ENCODE measurements at regions not wholly inside any gene's neighbourhood (a gene's known extent, or its start where the extent isn't known, plus 50 kb on each side); places are given as distances from the start of the nearest gene placed in this dataset.

DNA sequence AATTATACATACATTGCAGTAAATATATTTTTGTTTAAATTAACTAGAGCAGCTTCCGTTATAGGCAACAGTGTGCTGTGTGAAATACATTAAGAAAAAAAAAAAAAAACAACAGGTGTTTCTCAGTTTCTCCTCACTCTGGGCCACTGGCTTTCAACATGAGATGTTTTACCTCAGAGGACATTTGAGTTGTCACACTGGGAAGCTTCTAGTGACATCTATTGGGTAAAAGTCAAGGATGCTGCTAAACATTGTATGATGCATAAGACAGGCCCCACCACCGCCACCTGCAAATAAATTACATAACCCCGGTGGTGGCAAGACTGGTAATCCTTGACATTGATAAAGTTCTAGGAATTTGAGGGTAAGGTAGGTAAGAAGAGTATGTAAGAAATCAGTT lies 1512.2 kb downstream of the C4orf33 start:
- no peak for DNase-seq (ENCODE audit: low read depth in 3 of 3)

- no peak for DNase-seq (ENCODE audit: low read depth in 3 of 3)
Measured at GRCh38 chr4:130628531-130628930, 1532.6 kb downstream of the C4orf33 start.

DNA sequence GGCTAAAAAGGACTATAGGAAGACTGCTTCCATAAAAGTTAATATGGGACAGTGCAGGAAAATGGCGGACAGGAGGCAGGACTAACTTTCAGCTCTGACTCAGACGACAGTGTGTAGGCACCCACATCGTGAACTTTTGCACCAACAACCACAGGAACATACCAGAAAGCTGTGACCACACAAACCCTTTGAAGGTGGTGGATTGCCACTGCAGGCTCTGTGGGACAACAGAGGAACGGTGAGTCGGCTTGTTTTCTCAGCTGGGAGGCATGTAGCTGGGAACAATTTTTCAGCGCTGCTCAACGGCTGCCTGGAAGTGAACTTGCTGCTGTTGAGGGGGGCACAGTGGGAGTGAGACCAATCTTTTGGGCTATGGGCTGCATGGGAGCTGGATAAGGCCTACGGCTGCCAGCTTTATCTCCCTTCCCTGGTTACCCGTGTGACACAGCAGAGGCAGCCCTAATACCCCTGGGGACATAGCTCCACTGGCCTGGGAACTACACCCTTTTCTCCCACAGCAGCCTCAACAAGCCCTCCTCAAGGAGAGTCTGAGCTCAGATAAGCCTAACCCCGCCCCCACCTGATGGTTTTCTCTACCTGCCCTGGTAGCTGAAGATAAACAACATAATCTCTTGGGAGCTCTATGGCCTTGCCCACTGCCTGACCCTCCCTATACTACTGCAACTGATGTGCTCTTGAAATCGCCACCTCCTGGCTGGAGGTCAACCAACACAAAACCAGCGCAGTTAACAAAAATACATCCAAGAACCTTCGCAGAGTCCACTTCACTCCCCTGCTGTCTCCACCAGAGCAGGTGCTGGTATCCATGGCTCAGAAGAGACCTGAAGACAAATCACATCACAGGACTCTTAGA lies 1537.0 kb downstream of the C4orf33 start:
- no peak for DNase-seq (ENCODE audit: low read depth in 3 of 3)

GRCh38 chr4:130636486-130636885 lies 1540.5 kb downstream of the C4orf33 start:
- no peak for DNase-seq (ENCODE audit: low read depth in 3 of 3)

- no peak for DNase-seq (ENCODE audit: low read depth in 3 of 3)
Measured at GRCh38 chr4:130640592-130640991, 1544.6 kb downstream of the C4orf33 start.

DNA sequence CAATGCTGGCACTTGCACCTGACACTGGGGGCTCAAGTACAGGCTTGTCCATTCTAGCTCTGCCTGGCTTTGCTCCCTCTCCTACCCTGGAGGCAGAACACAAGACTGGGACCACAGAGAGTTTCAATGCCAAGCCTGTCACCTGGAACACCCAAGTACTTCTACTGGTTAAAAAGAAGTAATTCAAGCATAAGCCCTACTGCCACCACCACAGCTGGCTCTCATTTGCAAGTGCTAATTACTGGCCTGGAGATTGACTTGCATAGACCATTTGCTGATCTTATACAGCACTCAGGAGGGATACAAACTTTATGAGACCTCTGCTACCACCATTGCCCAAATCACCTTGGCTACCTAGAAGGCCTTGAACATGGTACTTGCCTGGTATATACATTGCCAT lies 1550.9 kb downstream of the C4orf33 start:
- DNase-seq (ENCODE audit: low read depth in 3 of 3), result no peak

DNA sequence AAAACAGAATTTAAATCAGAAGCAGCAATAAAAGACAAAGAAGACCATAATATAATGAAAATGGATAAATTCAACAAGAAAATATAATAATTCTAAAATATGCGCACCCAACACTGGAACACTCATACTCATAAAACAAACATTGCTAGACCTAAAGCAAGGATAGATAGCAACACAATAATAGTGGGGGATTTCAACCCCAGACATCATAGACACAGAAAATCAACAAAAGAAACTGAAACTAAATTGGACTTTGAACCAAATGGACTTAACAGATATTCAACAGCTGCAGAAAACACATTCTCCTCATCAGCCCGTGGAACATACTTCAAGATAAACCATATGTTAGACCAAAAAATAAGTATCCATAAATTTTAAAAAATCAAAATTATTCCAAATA lies 1552.6 kb downstream of the C4orf33 start:
- DNase-seq (ENCODE audit: low read depth in 3 of 3), result no peak

DNA sequence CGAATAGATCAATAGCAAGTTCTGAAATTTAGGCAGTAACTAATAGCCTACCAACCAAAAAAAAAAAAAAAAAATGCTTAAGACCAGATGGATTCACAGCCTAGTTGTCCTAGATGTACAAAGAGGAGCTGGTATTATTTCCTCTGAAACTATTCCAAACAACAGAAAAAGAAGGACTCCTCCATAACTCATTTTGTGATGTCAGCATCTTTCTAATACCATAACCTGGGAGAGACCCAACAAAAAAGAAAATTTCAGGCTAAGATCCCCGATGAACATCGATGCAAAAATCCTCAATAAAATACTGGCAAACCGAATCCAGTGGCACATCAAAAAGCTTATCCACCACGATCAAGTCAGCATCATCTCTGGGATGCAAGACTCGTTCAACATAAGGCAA lies 1557.9 kb downstream of the C4orf33 start:
- no peak for DNase-seq (ENCODE audit: low read depth in 3 of 3)

- DNase-seq (ENCODE audit: low read depth in 3 of 3), result no peak
Measured at GRCh38 chr4:130659320-130659719, 1563.4 kb downstream of the C4orf33 start.

DNA sequence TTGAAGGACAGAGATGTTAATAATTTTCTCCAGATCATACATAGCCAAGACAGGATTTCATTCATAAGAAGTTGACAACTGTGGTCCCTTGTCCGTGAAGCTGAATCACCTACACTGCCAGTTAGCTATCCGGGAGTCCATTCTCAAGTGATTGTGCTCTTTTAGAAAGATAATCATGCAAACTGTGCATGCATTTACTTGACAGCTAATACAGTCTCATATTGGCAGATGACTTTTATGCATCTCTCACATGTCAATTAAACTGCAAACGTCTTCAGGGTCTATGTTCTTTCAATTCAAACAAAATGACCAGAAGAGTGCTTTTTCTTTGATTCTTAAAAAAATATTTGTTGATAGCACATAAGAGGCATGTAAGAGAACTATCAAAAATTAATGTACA lies 1572.9 kb downstream of the C4orf33 start:
- DNase-seq (ENCODE audit: low read depth in 3 of 3), result no peak

GRCh38 chr4:130675266-130675665 lies 1579.3 kb downstream of the C4orf33 start:
- no peak for DNase-seq (ENCODE audit: low read depth in 3 of 3)

GRCh38 chr4:130689181-130689580 lies 1593.2 kb downstream of the C4orf33 start:
- no peak for DNase-seq (ENCODE audit: low read depth in 3 of 3)

GRCh38 chr4:130698251-130698650 lies 1602.3 kb downstream of the C4orf33 start:
- no peak for DNase-seq (ENCODE audit: low read depth in 3 of 3)

- no peak for DNase-seq (ENCODE audit: low read depth in 3 of 3)
Measured at GRCh38 chr4:130699004-130699403, 1603.1 kb downstream of the C4orf33 start.

GRCh38 chr4:130703211-130703935 lies 1607.4 kb downstream of the C4orf33 start:
- no peak for DNase-seq (ENCODE audit: low read depth in 3 of 3)

- DNase-seq (ENCODE audit: low read depth in 3 of 3), result no peak
Measured at GRCh38 chr4:130705023-130705422, 1609.1 kb downstream of the C4orf33 start.

GRCh38 chr4:130712038-130712437 lies 1616.1 kb downstream of the C4orf33 start:
- no peak for DNase-seq (ENCODE audit: low read depth in 3 of 3)

GRCh38 chr4:130714006-130714405 lies 1618.1 kb downstream of the C4orf33 start:
- DNase-seq (ENCODE audit: low read depth in 3 of 3), result no peak

DNA sequence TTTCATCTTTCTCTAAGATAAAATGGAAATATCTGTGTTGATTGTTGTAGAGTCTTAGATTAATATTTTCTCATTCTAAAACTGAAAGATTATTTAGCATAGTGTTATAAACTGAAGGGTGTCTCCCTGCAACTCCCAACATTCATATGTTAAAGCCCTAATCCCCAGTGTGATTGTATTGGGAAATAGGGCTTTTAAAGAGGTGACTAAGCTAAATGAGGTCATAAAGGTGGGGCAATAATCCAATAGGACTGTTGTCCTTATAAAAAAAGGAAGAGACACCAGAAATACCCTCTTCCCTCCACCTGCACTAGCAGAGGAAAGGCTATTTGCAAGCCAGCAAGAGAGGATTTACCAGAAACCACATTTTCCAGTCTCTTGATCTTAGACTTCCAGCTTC lies 1626.4 kb downstream of the C4orf33 start:
- no peak for DNase-seq (ENCODE audit: low read depth in 3 of 3)

- no peak for DNase-seq (ENCODE audit: low read depth in 3 of 3)
Measured at GRCh38 chr4:130736436-130737185, 1640.7 kb downstream of the C4orf33 start.

DNA sequence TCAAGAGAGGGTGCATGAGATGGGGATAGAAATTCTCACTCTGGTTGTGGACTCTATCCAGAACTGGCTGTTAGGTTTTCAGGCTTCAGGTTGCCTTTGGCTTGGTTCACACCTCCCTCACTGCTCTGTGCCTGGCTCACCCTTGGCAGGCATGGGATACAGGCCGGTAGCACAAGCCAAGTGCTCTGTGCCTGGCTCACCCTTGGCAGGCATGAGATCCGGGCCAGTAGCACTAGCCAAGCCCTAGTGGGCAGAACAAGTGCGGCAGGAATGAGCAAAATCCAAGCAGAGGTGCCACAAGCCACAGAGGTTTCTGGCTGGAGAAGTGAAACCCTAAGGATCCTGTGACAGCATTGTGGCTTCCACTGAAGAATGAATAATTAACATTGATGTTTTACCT lies 1642.3 kb downstream of the C4orf33 start:
- no peak for DNase-seq (ENCODE audit: low read depth in 3 of 3)

- no peak for DNase-seq (ENCODE audit: low read depth in 3 of 3)
Measured at GRCh38 chr4:130747842-130748241, 1651.9 kb downstream of the C4orf33 start.
